Kidney (tissue), 13 donors: ENCODE measurements at regions not wholly inside any gene's neighbourhood (a gene's known extent, or its start where the extent isn't known, plus 50 kb on each side); places are given as distances from the start of the nearest gene placed in this dataset.
"Not testable (repeated sequence)": the region's sequence is repeated elsewhere in the genome, so short reads cannot be mapped to it uniquely, and the experiment has no call there.

Experiments used
- DNase-seq, 5 donors: peaks; one replicate each; pipeline ENCODE4 v3.0.0-alpha.2; 2013 to 2020
- FAIRE-seq: peaks from 2 replicates; lab custom pipeline; 2012; peaks lifted over from hg19 to GRCh38; lab: Jason Lieb, UNC
- H3K27ac ChIP-seq, 2 donors: one replicate each; pipeline ENCODE4 v1.7.0; 2013; ENCODE audit warnings: low read depth in 2 of 2, low read length in 2 of 2, inconsistent platforms in 1 of 2
- H3K27me3 ChIP-seq: one replicate; pipeline ENCODE4 v1.7.1; 2013; ENCODE audit warnings: low read length, inconsistent platforms; ENCODE audit not compliant: control insufficient read depth, insufficient read depth
- H3K36me3 ChIP-seq, 3 donors: one replicate each; pipeline versions ENCODE4 v1.7.0 to v1.7.1; 2013; ENCODE audit warnings: low read length in 3 of 3, control low read depth in 1 of 3, inconsistent platforms in 1 of 3; ENCODE audit not compliant: insufficient read depth in 3 of 3, control insufficient read depth in 2 of 3
- H3K4me1 ChIP-seq, 3 donors: one replicate each; pipeline versions ENCODE4 v1.7.0 to v1.7.1; 2013; ENCODE audit warnings: low read length in 3 of 3, inconsistent platforms in 1 of 3, low read depth in 1 of 3; ENCODE audit not compliant: control insufficient read depth in 2 of 3, insufficient read depth in 2 of 3
- H3K4me3 ChIP-seq, 3 donors: one replicate each; pipeline versions ENCODE4 v1.7.0 to v1.8.1; 2013; ENCODE audit warnings: low read length in 3 of 3, control low read depth in 1 of 3, inconsistent platforms in 1 of 3
- H3K9ac ChIP-seq, 3 donors: one replicate each; pipeline versions ENCODE4 v1.7.0 to v1.7.1; 2013; ENCODE audit warnings: low read length in 3 of 3, control low read depth in 1 of 3, inconsistent platforms in 1 of 3
- H3K9me3 ChIP-seq, 3 donors: one replicate each; pipeline versions ENCODE4 v1.7.0 to v1.7.1; 2013; ENCODE audit warnings: low read length in 3 of 3, control low read depth in 1 of 3, inconsistent platforms in 1 of 3; ENCODE audit not compliant: control insufficient read depth in 2 of 3, insufficient read depth in 1 of 3
- intact Hi-C: fragments of 100-400 bp; cut with DNase I; formaldehyde crosslinking; loops from one replicate; pipeline ENCODE4 v1.11.1; 2022
- TF ChIP-seq, protein P1 (sequence below): IDR thresholded peaks from 3 replicates; pipeline ENCODE4 v1.5.1; 2012; ENCODE audit warnings: mild to moderate bottlenecking, moderate library complexity, borderline replicate concordance; ENCODE audit not compliant: insufficient read depth; ENCODE audit errors: extremely low read depth
- donor health status: control.
- donor health status: control.
- donor health status: control.
- donor health status: control.
- donor health status: control.
- donor health status: DM: yes; HTN: yes; CAD: no.
- donor health status: Normal renal cell carcinoma (clear cell type).

DNA sequence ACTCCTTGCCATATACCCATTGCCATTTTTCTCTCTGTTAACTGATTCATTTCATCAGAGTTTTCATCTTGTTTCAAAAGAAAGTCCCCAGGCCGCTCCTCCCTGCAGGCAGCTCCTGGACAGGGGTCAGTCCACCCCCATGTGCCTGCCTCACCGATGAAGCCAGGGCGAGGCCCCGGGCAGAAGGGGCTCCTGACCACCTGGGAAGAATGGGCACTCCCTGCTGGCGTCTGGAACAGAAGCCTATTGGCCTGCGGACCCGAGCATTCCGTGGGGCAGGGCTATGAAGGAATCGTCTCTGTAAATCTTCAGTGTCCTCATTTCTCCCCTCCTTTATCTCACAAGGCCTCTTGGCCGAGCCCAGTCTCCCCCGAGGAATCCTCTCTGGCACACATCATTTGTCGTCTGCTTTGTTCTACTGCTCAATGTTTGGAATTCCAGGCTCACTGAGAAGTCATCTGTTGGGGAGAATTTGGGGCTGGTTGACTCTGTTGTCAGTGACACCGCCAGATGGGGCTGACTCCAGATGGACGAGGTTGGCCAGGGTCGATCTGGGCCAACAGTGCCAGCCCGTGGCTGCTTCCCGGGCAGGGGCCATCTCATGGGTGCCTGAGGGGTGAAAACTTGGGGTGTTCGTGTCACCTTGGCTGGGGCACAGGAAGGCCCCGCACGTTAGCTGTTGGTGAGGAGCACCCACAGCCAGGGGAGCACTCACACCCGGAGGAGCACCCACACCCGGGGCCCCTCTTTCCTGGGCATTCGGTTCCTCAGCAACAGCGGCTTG, 183.9 kb downstream of the BANP start:
- H3K9ac ChIP-seq, H3K27ac ChIP-seq, FAIRE-seq, H3K4me1 ChIP-seq, H3K27me3 ChIP-seq, H3K4me3 ChIP-seq, H3K36me3 ChIP-seq, H3K9me3 ChIP-seq, intact Hi-C loops: not testable (repeated sequence)
- DNase-seq, result peak in 2 of 5 donors; percentile 37 to 57

DNA sequence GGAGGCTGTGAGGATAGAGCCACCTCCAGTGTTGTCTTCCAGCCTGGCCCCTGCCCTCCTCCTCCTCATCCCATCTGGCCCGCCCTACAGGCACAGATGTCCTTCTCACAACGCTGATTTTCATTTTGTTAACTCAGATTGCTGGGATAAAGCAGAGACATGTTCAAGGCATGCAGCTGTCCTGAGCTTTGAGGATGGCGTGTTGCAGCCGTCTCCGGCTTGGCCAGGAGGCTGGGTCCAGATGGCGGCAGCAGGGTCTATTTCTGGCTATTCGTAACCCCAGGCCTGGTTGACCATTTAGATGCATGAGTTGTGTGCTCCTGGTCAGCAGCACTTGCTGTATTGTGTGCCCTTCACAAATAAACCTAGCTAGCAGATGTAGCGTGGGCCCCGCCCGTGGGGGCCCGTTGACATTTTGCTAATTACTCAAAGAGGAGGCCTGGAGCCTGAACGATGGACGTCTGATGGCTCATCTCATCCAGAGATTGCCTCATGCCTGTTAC, 185.0 kb downstream of the BANP start:
- not testable (repeated sequence) for H3K27ac ChIP-seq
- peak in 2 of 5 donors; percentile 42 to 52 for DNase-seq

GRCh38 chr16:88136939-88137338, 185.7 kb downstream of the BANP start:
- H3K9me3 ChIP-seq, FAIRE-seq, H3K27ac ChIP-seq, H3K27me3 ChIP-seq, H3K36me3 ChIP-seq, H3K9ac ChIP-seq, intact Hi-C loops, H3K4me1 ChIP-seq, H3K4me3 ChIP-seq: not testable (repeated sequence)
- DNase-seq, result peak in 1 of 5 donors; percentile 28

More for the DNA sequence above, 185.0 kb downstream of the BANP start:
- H3K9me3 ChIP-seq, H3K4me1 ChIP-seq, H3K9ac ChIP-seq, H3K27me3 ChIP-seq, H3K4me3 ChIP-seq, intact Hi-C loops, H3K36me3 ChIP-seq, FAIRE-seq: not testable (repeated sequence)

- H3K4me1 ChIP-seq, H3K9me3 ChIP-seq, FAIRE-seq, H3K27me3 ChIP-seq, DNase-seq, H3K4me3 ChIP-seq, H3K9ac ChIP-seq, H3K36me3 ChIP-seq, H3K27ac ChIP-seq, intact Hi-C loops: not testable (repeated sequence)
Observed at GRCh38 chr16:88139141-88139540, 187.9 kb downstream of the BANP start.

DNA sequence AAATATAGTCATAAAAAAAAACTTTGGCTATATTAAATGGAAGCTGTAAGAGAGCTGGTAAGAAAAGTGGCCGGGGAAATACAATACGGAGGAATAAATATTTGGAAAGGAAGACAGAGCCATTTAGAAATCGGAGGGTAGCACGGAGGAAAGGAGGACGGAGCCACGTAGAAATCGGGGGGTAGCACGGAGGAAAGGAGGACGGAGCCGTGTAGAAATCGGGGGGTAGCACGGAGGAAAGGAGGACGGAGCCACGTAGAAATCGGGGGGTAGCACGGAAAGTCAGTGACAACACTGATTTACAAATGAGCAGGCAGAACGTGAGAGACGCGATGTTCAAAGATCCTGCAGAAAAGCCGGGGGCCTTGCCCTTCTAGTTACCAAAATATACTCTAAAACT, 189.0 kb downstream of the BANP start:
- intact Hi-C loops, H3K4me1 ChIP-seq, H3K36me3 ChIP-seq, H3K9me3 ChIP-seq, H3K27ac ChIP-seq, H3K27me3 ChIP-seq, H3K9ac ChIP-seq, FAIRE-seq, H3K4me3 ChIP-seq: not testable (repeated sequence)
- peak in 2 of 5 donors; percentile 22 to 71 for DNase-seq

GRCh38 chr16:88141580-88141979, 190.3 kb downstream of the BANP start:
- no peaks in the 10 kb centered on the region for H3K4me1 ChIP-seq
- H3K27ac ChIP-seq, result no peak overlapping the region
- TF ChIP-seq, protein P1, sequence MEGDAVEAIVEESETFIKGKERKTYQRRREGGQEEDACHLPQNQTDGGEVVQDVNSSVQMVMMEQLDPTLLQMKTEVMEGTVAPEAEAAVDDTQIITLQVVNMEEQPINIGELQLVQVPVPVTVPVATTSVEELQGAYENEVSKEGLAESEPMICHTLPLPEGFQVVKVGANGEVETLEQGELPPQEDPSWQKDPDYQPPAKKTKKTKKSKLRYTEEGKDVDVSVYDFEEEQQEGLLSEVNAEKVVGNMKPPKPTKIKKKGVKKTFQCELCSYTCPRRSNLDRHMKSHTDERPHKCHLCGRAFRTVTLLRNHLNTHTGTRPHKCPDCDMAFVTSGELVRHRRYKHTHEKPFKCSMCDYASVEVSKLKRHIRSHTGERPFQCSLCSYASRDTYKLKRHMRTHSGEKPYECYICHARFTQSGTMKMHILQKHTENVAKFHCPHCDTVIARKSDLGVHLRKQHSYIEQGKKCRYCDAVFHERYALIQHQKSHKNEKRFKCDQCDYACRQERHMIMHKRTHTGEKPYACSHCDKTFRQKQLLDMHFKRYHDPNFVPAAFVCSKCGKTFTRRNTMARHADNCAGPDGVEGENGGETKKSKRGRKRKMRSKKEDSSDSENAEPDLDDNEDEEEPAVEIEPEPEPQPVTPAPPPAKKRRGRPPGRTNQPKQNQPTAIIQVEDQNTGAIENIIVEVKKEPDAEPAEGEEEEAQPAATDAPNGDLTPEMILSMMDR, result no peak
- H3K27me3 ChIP-seq, result no peaks in the 10 kb centered on the region
- peak in 1 of 5 donors; percentile 29 for DNase-seq
- no peak overlapping the region for H3K9ac ChIP-seq
- no peak for FAIRE-seq
- intact Hi-C loops, result no loop called here
- no peaks in the 10 kb centered on the region for H3K36me3 ChIP-seq
- H3K4me3 ChIP-seq, result no peak overlapping the region
- peaks cover 0 to 9% (median 0%) of the 10 kb centered on the region in 3 donors for H3K9me3 ChIP-seq

GRCh38 chr16:88142056-88142935, 191.1 kb downstream of the BANP start:
- DNase-seq, result peak in 1 of 5 donors; percentile 54
- H3K9me3 ChIP-seq, H3K27me3 ChIP-seq, H3K36me3 ChIP-seq, H3K4me1 ChIP-seq, H3K4me3 ChIP-seq, H3K9ac ChIP-seq, intact Hi-C loops, H3K27ac ChIP-seq, FAIRE-seq: not testable (repeated sequence)
